ENCODE measurements at regions not wholly inside any gene's neighbourhood (a gene's known extent, or its start where the extent isn't known, plus 50 kb on each side); places are given as distances from the start of the nearest gene placed in this dataset.

DNA sequence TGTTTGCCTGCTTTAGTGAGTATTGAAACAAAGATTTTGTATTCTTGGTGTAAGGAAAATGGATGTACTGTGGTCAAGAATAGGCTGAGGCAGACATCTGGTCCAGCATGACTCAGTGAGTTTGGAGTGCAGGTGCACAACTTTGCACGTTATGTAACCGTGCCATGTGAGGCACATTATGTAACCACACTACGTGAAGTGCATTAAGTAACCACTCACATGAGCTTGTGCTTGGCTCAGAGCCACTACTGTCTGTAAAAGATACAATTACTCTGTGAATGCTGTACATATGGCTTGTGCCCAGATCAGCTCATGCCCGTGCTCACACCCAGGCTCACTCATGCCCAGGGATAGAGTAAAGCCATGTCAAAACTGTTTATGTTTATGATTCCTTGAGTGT lies 216.8 kb downstream of the CTH start:
- H3K27me3 Mint-ChIP-seq (ENCODE audit: unreplicated experiment), result peaks cover 1% of the 10 kb centered on the region
- H3K27ac Mint-ChIP-seq (ENCODE audit: unreplicated experiment), result no peak overlapping the region
- peaks cover under 1% of the 10 kb centered on the region for H3K9me3 Mint-ChIP-seq (ENCODE audit: unreplicated experiment)
- TF ChIP-seq, protein P1, sequence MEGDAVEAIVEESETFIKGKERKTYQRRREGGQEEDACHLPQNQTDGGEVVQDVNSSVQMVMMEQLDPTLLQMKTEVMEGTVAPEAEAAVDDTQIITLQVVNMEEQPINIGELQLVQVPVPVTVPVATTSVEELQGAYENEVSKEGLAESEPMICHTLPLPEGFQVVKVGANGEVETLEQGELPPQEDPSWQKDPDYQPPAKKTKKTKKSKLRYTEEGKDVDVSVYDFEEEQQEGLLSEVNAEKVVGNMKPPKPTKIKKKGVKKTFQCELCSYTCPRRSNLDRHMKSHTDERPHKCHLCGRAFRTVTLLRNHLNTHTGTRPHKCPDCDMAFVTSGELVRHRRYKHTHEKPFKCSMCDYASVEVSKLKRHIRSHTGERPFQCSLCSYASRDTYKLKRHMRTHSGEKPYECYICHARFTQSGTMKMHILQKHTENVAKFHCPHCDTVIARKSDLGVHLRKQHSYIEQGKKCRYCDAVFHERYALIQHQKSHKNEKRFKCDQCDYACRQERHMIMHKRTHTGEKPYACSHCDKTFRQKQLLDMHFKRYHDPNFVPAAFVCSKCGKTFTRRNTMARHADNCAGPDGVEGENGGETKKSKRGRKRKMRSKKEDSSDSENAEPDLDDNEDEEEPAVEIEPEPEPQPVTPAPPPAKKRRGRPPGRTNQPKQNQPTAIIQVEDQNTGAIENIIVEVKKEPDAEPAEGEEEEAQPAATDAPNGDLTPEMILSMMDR (IDR thresholded peaks at IDR 0.05; ENCODE audit: partially characterized antibody, unreplicated experiment), result no peak
- no peaks in the 10 kb centered on the region for H3K36me3 Mint-ChIP-seq (ENCODE audit: unreplicated experiment)
- H3K4me1 Mint-ChIP-seq (ENCODE audit: low read depth, unreplicated experiment), result peaks cover 4% of the 10 kb centered on the region
- DNase-seq, result no peak
- H3K4me3 Mint-ChIP-seq (ENCODE audit: unreplicated experiment), result no peak overlapping the region

DNA sequence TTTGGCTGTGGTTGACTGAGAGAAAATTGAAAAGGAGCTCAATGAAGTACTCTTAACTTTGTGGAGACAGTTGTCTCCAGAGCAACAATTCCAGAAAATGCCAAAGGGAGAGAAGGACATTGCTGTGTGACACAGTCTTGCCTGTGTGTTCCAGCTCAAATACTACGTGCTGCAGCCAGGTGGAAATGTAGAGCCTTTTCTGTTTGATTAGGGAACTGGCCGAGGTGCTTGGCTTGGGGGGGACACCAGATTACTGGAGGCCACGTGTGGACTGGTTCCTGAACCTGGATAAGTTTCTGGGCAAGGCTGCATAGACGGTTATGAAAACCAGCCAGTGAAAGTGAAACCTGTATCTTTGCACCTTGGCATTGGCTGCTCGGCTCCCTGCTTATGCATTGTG lies 217.9 kb downstream of the CTH start:
- H3K9me3 Mint-ChIP-seq (ENCODE audit: unreplicated experiment), result peaks cover 2% of the 10 kb centered on the region
- H3K27ac Mint-ChIP-seq (ENCODE audit: unreplicated experiment), result peak overlapping the region; percentile 7
- TF ChIP-seq, protein P1 (IDR thresholded peaks at IDR 0.05; ENCODE audit: partially characterized antibody, unreplicated experiment), result no peak
- H3K36me3 Mint-ChIP-seq (ENCODE audit: unreplicated experiment), result no peaks in the 10 kb centered on the region
- H3K4me1 Mint-ChIP-seq (ENCODE audit: low read depth, unreplicated experiment), result peaks cover 9% of the 10 kb centered on the region
- peaks cover 1% of the 10 kb centered on the region for H3K27me3 Mint-ChIP-seq (ENCODE audit: unreplicated experiment)
- no peak overlapping the region for H3K4me3 Mint-ChIP-seq (ENCODE audit: unreplicated experiment)
- no peak for DNase-seq

DNA sequence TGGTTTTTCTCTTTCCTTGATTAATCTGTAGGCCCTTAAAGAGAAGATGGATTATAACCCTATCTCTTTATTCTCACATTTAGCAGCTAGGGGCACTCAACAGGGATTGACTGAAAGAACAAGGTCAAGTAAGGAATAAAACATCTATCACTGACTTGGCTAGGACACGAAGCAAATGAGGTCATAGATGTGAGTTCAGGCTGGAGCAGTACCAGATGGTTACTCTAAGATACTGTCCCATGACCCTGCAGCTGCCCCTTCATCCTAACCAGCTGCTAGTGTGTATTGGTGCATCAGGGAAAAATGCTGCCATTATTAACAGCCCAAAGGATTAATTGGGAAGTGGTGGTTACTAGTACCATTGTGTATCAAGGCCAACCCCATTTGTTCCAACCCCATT lies 221.9 kb downstream of the CTH start:
- H3K4me1 Mint-ChIP-seq (ENCODE audit: low read depth, unreplicated experiment), result peaks cover 9% of the 10 kb centered on the region
- H3K9me3 Mint-ChIP-seq (ENCODE audit: unreplicated experiment), result peaks cover 2% of the 10 kb centered on the region
- TF ChIP-seq, protein P1 (IDR thresholded peaks at IDR 0.05; ENCODE audit: partially characterized antibody, unreplicated experiment), result no peak
- peak overlapping the region; percentile 3 for H3K4me3 Mint-ChIP-seq (ENCODE audit: unreplicated experiment)
- H3K36me3 Mint-ChIP-seq (ENCODE audit: unreplicated experiment), result no peaks in the 10 kb centered on the region
- H3K27ac Mint-ChIP-seq (ENCODE audit: unreplicated experiment), result peak overlapping the region; percentile 87
- H3K27me3 Mint-ChIP-seq (ENCODE audit: unreplicated experiment), result no peaks in the 10 kb centered on the region
- DNase-seq, result peak; percentile 36

DNA sequence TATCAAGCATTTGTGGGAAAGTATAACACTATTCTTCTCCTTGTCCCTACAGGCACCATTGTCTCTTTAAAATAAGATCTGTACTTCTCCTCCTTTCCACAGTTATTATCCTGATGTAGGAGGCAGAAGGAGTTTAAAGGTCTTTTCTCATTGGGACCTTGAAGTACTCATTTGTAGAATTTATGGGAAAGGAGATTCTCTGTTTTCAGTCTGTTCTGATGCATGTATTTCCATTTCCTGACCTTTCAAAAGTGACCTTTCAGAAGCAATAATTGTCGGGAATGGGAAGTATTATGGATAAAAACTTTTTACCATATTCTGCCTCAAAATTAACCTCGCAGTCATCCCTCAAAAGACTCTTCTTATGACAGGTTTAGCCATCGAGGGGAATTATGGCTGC lies 224.8 kb downstream of the CTH start:
- Mint-ChIP-seq H3K27ac (ENCODE audit: unreplicated experiment) (no peak overlapping the region), H3K4me1 (ENCODE audit: low read depth, unreplicated experiment) (peaks cover 9% of the 10 kb centered on the region), H3K4me3 (ENCODE audit: unreplicated experiment) (no peak overlapping the region), H3K36me3 (ENCODE audit: unreplicated experiment) (no peaks in the 10 kb centered on the region), H3K27me3 (ENCODE audit: unreplicated experiment) (no peaks in the 10 kb centered on the region), H3K9me3 (ENCODE audit: unreplicated experiment) (peaks cover 2% of the 10 kb centered on the region)
- no peak for DNase-seq
- TF ChIP-seq, protein P1 (IDR thresholded peaks at IDR 0.05; ENCODE audit: partially characterized antibody, unreplicated experiment), result no peak

DNA sequence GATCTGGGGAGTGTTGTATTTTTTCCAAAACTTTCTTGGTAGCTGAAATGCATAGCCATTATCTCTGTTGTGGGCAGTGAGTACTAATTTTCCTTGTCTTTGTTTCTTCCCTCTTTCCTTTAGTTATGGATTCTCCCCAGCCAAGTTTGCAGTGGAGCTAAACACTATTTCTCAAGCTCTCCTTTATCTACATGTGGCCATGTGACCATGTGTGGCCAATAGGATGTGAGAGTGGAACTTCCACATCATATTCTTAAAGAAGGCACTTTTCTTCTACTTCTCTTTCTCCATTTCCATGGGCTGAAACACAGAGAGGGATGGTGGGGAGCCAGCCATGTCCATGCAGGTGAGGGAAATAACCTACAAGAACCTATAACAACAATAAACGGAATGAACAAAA lies 230.8 kb downstream of the CTH start:
- no peak overlapping the region for H3K4me3 Mint-ChIP-seq (ENCODE audit: unreplicated experiment)
- no peaks in the 10 kb centered on the region for H3K4me1 Mint-ChIP-seq (ENCODE audit: low read depth, unreplicated experiment)
- H3K27me3 Mint-ChIP-seq (ENCODE audit: unreplicated experiment), result no peaks in the 10 kb centered on the region
- no peaks in the 10 kb centered on the region for H3K9me3 Mint-ChIP-seq (ENCODE audit: unreplicated experiment)
- no peak overlapping the region for H3K27ac Mint-ChIP-seq (ENCODE audit: unreplicated experiment)
- DNase-seq, result no peak
- no peaks in the 10 kb centered on the region for H3K36me3 Mint-ChIP-seq (ENCODE audit: unreplicated experiment)
- TF ChIP-seq, protein P1 (IDR thresholded peaks at IDR 0.05; ENCODE audit: partially characterized antibody, unreplicated experiment), result no peak
